HepG2 (cell line): ENCODE measurements at regions not wholly inside any gene's neighbourhood (a gene's known extent, or its start where the extent isn't known, plus 50 kb on each side); places are given as distances from the start of the nearest gene placed in this dataset.
A peak's percentile ranks its signal among the peaks of the same experiment; 100 is the strongest.

Source experiments
- ARNT ChIP-seq: fragments of 450-650 bp; IDR thresholded peaks from 2 replicates; pipeline ENCODE4 v1.6.1; 2017
- EEA1 ChIP-seq: sonication (generic); formaldehyde crosslinking; IDR thresholded peaks from 2 replicates; pipeline ENCODE4 v1.5.1; 2020; ENCODE audit warnings: mild to moderate bottlenecking, missing genetic modification reagents, borderline replicate concordance
- GRHL1 ChIP-seq: sonication (generic); formaldehyde crosslinking; conservative IDR thresholded peaks from 2 replicates; pipeline ENCODE4 v1.8.0; 2022; ENCODE audit warnings: missing genetic modification reagents
- HNF1A ChIP-seq, 2 experiments: sonication (generic) in 1 of 2; formaldehyde crosslinking in 1 of 2; IDR thresholded peaks; 2 replicates each; pipeline versions ENCODE4 v1.4.0 to v1.6.1; 2016 to 2020; ENCODE audit warnings: borderline replicate concordance in 1 of 2, low read depth in 1 of 2, mild to moderate bottlenecking in 1 of 2, missing genetic modification reagents in 1 of 2
- JUND ChIP-seq: sonication (generic); formaldehyde crosslinking; IDR thresholded peaks from 2 replicates; pipeline ENCODE4 v1.8.0; 2022; ENCODE audit warnings: mild to moderate bottlenecking, missing genetic modification reagents
- LBX2 ChIP-seq: sonication (generic); formaldehyde crosslinking; IDR thresholded peaks from 2 replicates; pipeline ENCODE4 v1.5.0; 2020; ENCODE audit warnings: missing genetic modification reagents, mild to moderate bottlenecking, borderline replicate concordance
- MIER3 ChIP-seq: IDR thresholded peaks from 2 replicates; pipeline ENCODE4 v1.6.1; 2016; ENCODE audit warnings: missing compliant biosample characterization, borderline replicate concordance
- MIXL1 ChIP-seq: IDR thresholded peaks from 2 replicates; pipeline ENCODE4 v1.6.1; 2016
- NR2F6 ChIP-seq, 2 experiments: IDR thresholded peaks; 2 replicates each; pipeline ENCODE4 v1.6.1; 2016; ENCODE audit warnings: antibody characterized with exemption in 1 of 2, mild to moderate bottlenecking in 1 of 2
- PLSCR1 ChIP-seq: sonication (generic); formaldehyde crosslinking; IDR thresholded peaks from 2 replicates; pipeline ENCODE4 v1.5.0; 2020; ENCODE audit warnings: missing genetic modification reagents, mild to moderate bottlenecking, borderline replicate concordance
- RFXANK ChIP-seq: IDR thresholded peaks from 2 replicates; pipeline ENCODE4 v1.6.1; 2016
- RNF219 ChIP-seq: sonication (generic); formaldehyde crosslinking; IDR thresholded peaks from 2 replicates; pipeline ENCODE4 v1.5.0; 2020; ENCODE audit warnings: mild to moderate bottlenecking, missing genetic modification reagents
- RORA ChIP-seq: sonication (generic); formaldehyde crosslinking; IDR thresholded peaks from 2 replicates; pipeline ENCODE4 v1.5.0; 2020; ENCODE audit warnings: mild to moderate bottlenecking, missing genetic modification reagents, moderate library complexity
- SMAD3 ChIP-seq: sonication (generic); formaldehyde crosslinking; IDR thresholded peaks from 2 replicates; pipeline ENCODE4 v1.4.0; 2020; ENCODE audit warnings: missing genetic modification reagents
- SMARCE1 ChIP-seq: fragments of 450-650 bp; IDR thresholded peaks from 2 replicates; pipeline ENCODE4 v1.6.1; 2017; ENCODE audit warnings: borderline replicate concordance
- ZBTB42 ChIP-seq: sonication (generic); formaldehyde crosslinking; IDR thresholded peaks from 2 replicates; pipeline ENCODE4 v1.5.0; 2020; ENCODE audit warnings: mild to moderate bottlenecking, missing genetic modification reagents
- ZNF280B ChIP-seq: sonication (generic); formaldehyde crosslinking; IDR thresholded peaks from 2 replicates; pipeline ENCODE4 v1.5.0; 2020; ENCODE audit warnings: missing genetic modification reagents, mild to moderate bottlenecking, borderline replicate concordance
- ZNF44 ChIP-seq: sonication (generic); formaldehyde crosslinking; IDR thresholded peaks from 2 replicates; pipeline ENCODE4 v1.5.1; 2020; ENCODE audit warnings: mild to moderate bottlenecking, missing genetic modification reagents
- ZNF709 ChIP-seq: sonication (generic); formaldehyde crosslinking; IDR thresholded peaks from 2 replicates; pipeline ENCODE4 v1.5.0; 2020; ENCODE audit warnings: mild to moderate bottlenecking, missing genetic modification reagents

GRCh38 chr5:5828619-5829018 lies 406.1 kb downstream of the ICE1 start (continued):
- TF ChIP-seq HNF1A (IDR thresholded peaks at IDR 0.05; ENCODE audit: low read depth) (no peak), HNF1A (CRISPR knock-in tag; IDR thresholded peaks at IDR 0.05; ENCODE audit: borderline replicate concordance) (no peak), ZNF709 (CRISPR knock-in tag) (no peak), ARNT (no peak), SMAD3 (no peak), EEA1 (CRISPR knock-in tag) (no peak), ZBTB42 (no peak), NR2F6 (IDR thresholded peaks at IDR 0.05) (peak; percentile 89), NR2F6 (CRISPR knock-in tag; IDR thresholded peaks at IDR 0.05) (peak; percentile 89), LBX2 (CRISPR knock-in tag) (no peak), SMARCE1 (no peak), RNF219 (CRISPR knock-in tag) (no peak), RORA (CRISPR knock-in tag) (no peak), PLSCR1 (no peak), ZNF280B (no peak), JUND (CRISPR knock-in tag) (no peak), MIXL1 (0 out of 2 replicates have a peak, but pooled peaks have one; percentile 37), MIER3 (CRISPR knock-in tag) (peak; percentile 85), ZNF44 (no peak), RFXANK (CRISPR knock-in tag) (no peak), GRHL1 (no peak)
